ENCODE measurements at regions not wholly inside any gene's neighbourhood (a gene's known extent, or its start where the extent isn't known, plus 50 kb on each side); places are given as distances from the start of the nearest gene placed in this dataset.

- DNase-seq (ENCODE audit: low read depth), result no peak
Measured at GRCh38 chr13:22189176-22190048, 518.5 kb downstream of the FGF9 start.

GRCh38 chr13:22193070-22193469, 522.2 kb downstream of the FGF9 start:
- DNase-seq (ENCODE audit: low read depth), result no peak

DNA sequence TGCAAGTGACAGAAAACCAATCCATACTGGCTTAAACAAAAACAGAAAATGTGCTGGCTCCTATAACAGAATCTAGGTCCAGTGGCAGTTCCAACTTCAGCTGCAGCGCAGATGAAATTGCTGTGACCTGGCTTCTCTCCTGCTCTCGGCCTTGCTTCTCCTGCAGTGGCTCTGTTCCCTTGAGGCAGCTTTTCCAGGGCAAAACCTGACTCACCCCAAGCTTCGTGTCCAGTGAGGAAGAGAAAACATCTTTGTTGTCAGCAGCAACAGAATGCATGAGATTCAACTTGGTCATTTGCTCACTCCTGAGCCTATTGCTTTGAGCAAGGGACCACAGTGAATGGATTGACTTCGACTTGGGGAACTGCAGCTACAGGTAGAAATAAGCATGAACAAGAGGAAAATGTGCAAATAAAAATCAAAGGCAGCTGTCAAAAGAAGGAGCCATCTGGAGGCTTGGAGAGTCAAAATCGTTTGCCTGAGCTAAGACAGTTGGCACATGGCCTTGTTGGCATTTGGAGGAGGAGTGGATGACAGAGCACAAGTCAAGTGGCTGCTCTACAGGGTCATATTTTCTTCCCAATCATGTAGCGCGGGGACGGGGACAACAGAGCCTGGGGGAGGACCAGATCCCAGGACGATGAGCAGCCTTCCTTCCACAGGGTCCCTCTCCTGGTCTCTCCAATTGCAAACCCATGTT, 523.4 kb downstream of the FGF9 start:
- no peak for DNase-seq (ENCODE audit: low read depth)

GRCh38 chr13:22195726-22196125, 524.9 kb downstream of the FGF9 start:
- no peak for DNase-seq (ENCODE audit: low read depth)

DNA sequence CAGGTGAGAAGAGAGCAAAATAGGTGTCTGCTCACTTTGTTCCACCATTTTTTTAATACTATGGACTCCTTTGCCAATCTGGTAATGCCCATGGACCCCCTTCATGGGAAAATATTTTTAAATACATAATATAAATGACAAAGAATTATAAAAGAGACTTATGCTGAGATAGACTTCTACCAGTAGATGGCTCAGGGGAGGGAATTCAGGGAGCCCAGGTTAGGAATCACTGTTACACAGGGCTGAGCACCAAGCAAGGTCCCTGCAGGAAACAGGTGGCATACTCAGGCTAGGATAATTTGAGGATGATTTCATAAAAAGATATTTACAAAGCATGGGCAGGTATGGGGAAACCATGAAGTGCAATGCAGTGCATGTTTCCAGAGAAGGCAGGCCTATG, 525.9 kb downstream of the FGF9 start:
- DNase-seq (ENCODE audit: low read depth), result no peak

DNA sequence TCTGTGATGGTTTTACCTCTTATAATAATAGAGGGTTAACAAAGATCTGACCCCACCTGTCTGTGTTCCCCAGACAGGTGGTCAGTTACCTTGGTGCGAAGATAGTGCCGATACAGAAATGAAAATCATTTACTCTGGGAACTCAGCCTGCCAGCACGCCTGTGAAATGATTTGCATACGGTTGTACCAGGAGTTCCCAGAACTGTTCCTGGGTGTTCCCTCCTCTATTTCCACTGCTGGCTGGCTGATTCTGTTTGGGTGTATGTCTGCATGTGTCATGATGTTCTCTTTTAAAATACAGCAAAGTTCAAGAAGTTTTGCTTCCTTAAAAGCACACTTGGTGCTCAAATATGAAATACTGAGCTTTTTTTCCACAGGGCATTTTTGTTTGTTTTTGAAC, 527.1 kb downstream of the FGF9 start:
- no peak for DNase-seq (ENCODE audit: low read depth)

- no peak for DNase-seq (ENCODE audit: low read depth)
Measured at GRCh38 chr13:22198641-22199217, 527.9 kb downstream of the FGF9 start.

- no peak for DNase-seq (ENCODE audit: low read depth)
Measured at GRCh38 chr13:22200440-22200839, 529.6 kb downstream of the FGF9 start.

- no peak for DNase-seq (ENCODE audit: low read depth)
Measured at GRCh38 chr13:22201375-22201925, 530.6 kb downstream of the FGF9 start.

GRCh38 chr13:22210134-22210930, 539.5 kb downstream of the FGF9 start:
- DNase-seq (ENCODE audit: low read depth), result no peak

DNA sequence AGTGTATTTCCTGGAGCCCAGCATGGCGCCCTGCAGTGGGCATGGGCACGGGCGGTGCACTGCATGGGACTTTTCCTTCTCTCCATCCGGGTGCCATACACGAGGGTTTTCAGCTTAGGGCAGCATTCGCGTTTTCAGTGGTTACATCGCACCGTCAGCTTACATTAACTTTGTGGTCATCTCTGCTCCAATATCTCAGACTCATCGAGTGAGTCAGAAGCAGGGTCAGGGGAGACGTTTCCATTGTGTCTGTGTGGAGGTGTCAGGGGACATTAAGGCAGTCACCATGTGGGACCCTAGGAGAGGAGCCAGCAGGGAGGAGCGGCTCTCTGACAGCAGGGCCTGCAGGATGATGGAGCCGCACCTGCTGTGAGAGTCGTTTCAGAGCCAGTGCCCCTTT, 541.0 kb downstream of the FGF9 start:
- no peak for DNase-seq (ENCODE audit: low read depth)

GRCh38 chr13:22212576-22212975, 541.7 kb downstream of the FGF9 start:
- DNase-seq (ENCODE audit: low read depth), result no peak

GRCh38 chr13:22214184-22214583, 543.3 kb downstream of the FGF9 start:
- no peak for DNase-seq (ENCODE audit: low read depth)

DNA sequence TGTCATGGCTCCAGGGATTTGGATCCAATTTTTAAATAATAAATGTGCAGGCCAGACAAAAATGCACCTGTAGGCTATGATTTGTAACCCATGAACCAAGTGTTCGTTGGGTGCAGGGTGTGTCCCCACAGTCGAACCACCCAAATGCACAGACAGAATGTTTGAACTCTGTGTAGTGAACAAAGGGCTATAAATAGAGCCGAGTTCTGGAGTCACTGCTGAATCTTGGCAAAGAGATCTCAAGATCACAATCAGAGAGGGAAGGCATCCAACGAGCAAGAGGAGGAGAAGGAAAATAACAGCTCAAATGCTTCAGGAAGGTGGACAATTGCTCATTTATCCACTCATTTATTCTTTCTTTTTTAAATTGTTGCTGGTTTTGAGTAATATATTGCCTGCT, 547.9 kb downstream of the FGF9 start:
- DNase-seq (ENCODE audit: low read depth), result no peak

DNA sequence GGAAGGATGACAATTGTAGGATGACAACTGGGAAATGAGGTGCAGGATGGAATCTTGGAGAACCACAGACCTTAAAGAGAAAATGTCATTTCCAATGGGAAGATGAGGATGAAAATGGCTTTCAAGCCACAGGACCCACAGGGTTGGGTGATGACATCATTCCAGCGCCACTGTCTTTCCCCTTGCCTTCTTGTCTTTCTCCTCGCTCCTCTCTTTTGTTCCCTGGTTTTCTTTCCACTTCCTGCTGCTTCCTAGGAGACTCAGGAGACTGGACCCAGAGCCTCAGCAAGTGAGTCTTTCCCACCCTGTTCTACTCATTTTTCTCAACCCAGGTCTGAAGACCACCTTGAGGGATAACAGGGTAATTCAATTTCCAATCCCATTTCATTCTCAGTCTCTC, 548.8 kb downstream of the FGF9 start:
- no peak for DNase-seq (ENCODE audit: low read depth)

DNA sequence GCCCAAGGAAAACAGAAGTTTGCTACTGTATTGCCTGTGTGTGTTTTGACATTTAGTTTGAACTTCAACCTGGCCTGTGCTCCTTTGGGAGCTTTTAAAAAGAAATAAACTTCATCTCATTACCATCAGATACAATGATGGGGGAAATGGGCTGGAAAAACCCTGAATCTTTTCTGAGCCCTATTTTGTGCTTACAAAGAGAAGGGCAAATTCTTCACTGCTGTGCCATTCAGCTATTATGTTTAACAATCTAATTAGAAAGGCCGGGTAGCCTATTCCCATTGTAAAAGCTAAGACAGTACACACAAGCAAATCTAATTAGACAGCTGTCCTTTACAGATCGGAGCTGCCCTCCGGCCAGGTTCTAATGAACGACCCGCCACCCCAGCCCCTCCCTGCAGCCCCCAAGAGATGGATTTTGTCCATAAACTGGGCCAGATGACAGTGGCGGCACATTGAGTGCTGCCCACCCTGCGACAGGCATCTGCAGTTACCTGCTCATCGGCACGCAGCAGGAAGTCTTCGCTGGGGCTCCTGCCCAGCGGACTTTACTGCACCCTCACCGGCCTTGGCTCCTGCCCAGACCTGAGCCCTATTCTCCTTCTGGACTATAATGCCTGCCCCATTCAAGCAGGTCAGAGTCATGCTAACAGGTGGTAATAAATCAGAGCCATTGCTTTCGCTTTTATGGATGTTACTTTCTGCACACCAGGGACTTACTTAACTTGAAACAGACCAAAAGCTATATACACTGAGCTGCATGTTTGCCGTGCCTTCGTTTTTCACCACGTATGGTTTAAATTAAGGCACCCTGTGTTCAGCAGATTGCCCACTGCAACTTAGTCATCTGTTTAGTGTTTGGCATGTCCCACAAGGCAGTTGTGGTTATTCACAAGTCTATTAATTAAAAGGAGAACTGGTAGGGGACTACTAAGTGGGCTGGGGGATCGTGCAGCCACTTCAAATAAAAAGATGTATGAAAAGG, 549.6 kb downstream of the FGF9 start:
- peak; percentile 7 for DNase-seq (ENCODE audit: low read depth)

GRCh38 chr13:22223411-22223810, 552.5 kb downstream of the FGF9 start:
- DNase-seq (ENCODE audit: low read depth), result no peak

- no peak for DNase-seq (ENCODE audit: low read depth)
Measured at GRCh38 chr13:22226086-22226485, 555.2 kb downstream of the FGF9 start.

DNA sequence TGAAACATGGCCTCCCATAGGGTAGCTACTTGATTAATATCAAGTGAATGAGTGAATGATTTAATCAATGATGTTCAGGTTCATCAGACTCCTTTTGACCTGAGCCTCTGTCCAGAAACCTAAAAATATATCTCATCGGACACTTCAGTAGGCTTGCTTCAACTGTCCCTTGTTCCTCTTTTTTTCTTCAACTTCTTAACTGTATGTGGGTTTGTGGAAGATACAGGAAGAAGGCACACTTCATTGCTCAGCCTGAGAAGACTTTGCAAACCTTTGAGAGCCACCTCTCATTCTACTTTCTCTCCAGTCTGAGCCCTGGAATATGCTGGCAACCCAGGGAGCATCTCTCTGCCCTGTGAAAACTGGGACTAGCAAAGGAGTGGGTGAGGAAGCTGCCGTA, 557.0 kb downstream of the FGF9 start:
- DNase-seq (ENCODE audit: low read depth), result no peak

- no peak for DNase-seq (ENCODE audit: low read depth)
Measured at GRCh38 chr13:22229916-22230315, 559.0 kb downstream of the FGF9 start.

- DNase-seq (ENCODE audit: low read depth), result no peak
Measured at GRCh38 chr13:22232186-22232585, 561.3 kb downstream of the FGF9 start.

Data from GM04503 (cell line).